GM23338 (cell line): ENCODE measurements at regions not wholly inside any gene's neighbourhood (a gene's known extent, or its start where the extent isn't known, plus 50 kb on each side); places are given as distances from the start of the nearest gene placed in this dataset.
A peak's percentile ranks its signal among the peaks of the same experiment; 100 is the strongest.

Experiments
- ATAC-seq: fragments of 200-7000 bp; cut with Tn5 transposase; 3 replicates; pipeline ENCODE4 v1.9.1; 2020
- DNase-seq: peaks from one replicate; pipeline ENCODE4 v3.0.0-alpha.2; 2015; ENCODE audit warnings: low spot score
- H2AFZ ChIP-seq: fragments of 200-600 bp; sonication (generic); 2 replicates; pipeline ENCODE4 v1.8.0; 2016; ENCODE audit warnings: antibody characterized with exemption, mild to moderate bottlenecking, moderate library complexity
- H3F3A ChIP-seq: fragments of 200-600 bp; sonication (generic); replicated peaks from 2 replicates; pipeline ENCODE4 v1.8.0; 2017; ENCODE audit warnings: antibody characterized with exemption, mixed run types, low read depth
- H3K27ac ChIP-seq: fragments of 200-600 bp; sonication (generic); 2 replicates; pipeline ENCODE4 v1.6.1; 2016; ENCODE audit warnings: low read depth
- H3K27me3 ChIP-seq: fragments of 200-600 bp; sonication (generic); 2 replicates; pipeline ENCODE4 v1.8.0; 2016; ENCODE audit warnings: mild to moderate bottlenecking, mixed run types, moderate library complexity; ENCODE audit not compliant: insufficient read depth
- H3K36me3 ChIP-seq: fragments of 200-600 bp; sonication (generic); 2 replicates; pipeline ENCODE4 v1.8.0; 2016; ENCODE audit warnings: mild to moderate bottlenecking; ENCODE audit not compliant: insufficient read depth
- H3K4me1 ChIP-seq: fragments of 200-600 bp; sonication (generic); 2 replicates; pipeline ENCODE4 v1.8.0; 2016; ENCODE audit warnings: mild to moderate bottlenecking, moderate library complexity; ENCODE audit not compliant: insufficient read depth
- H3K4me2 ChIP-seq: fragments of 200-600 bp; sonication (generic); 2 replicates; pipeline ENCODE4 v1.7.1; 2017; ENCODE audit warnings: mixed run types
- H3K4me3 ChIP-seq: fragments of 200-600 bp; sonication (generic); 2 replicates; pipeline ENCODE4 v1.6.1; 2016; ENCODE audit warnings: mixed run types
- H3K79me2 ChIP-seq: fragments of 200-600 bp; sonication (generic); replicated peaks from 2 replicates; pipeline ENCODE4 v1.8.0; 2017; ENCODE audit warnings: mild to moderate bottlenecking; ENCODE audit not compliant: insufficient read depth
- H3K9me2 ChIP-seq: fragments of 200-600 bp; sonication (generic); 2 replicates; pipeline ENCODE4 v1.8.0; 2017; ENCODE audit not compliant: insufficient read depth
- H4K20me1 ChIP-seq: fragments of 200-600 bp; sonication (generic); replicated peaks from 2 replicates; pipeline ENCODE4 v1.8.0; 2017; ENCODE audit warnings: mild to moderate bottlenecking; ENCODE audit not compliant: insufficient read depth
- H3K27ac Mint-ChIP-seq: 2 replicates; pipeline ENCODE4 v1.8.0; 2020; ENCODE audit warnings: inconsistent platforms, mild to moderate bottlenecking, moderate library complexity, mixed read lengths
- H3K27me3 Mint-ChIP-seq: 3 replicates; pipeline ENCODE4 v1.8.0; 2022; ENCODE audit warnings: low read depth, mild to moderate bottlenecking, moderate library complexity, mixed read lengths, inconsistent platforms; ENCODE audit not compliant: insufficient read depth, poor library complexity
- H3K36me3 Mint-ChIP-seq: 3 replicates; pipeline ENCODE4 v1.8.0; 2021; ENCODE audit warnings: low read depth, mild to moderate bottlenecking, inconsistent platforms, moderate library complexity, mixed read lengths
- H3K4me1 Mint-ChIP-seq: 3 replicates; pipeline ENCODE4 v1.8.0; 2020; ENCODE audit warnings: mild to moderate bottlenecking, inconsistent platforms, mixed read lengths
- H3K4me3 Mint-ChIP-seq: 3 replicates; pipeline ENCODE4 v1.8.0; 2021; ENCODE audit warnings: moderate library complexity, mild to moderate bottlenecking, inconsistent platforms, mixed read lengths
- H3K9me3 Mint-ChIP-seq: 3 replicates; pipeline ENCODE4 v1.8.0; 2020; ENCODE audit warnings: moderate library complexity, mild to moderate bottlenecking, inconsistent platforms, mixed read lengths
- CREB1 ChIP-seq: fragments of 250-450 bp; sonication (Bioruptor Pico); IDR thresholded peaks from 2 replicates; pipeline ENCODE4 v1.5.0; 2020; ENCODE audit warnings: low read depth, mild to moderate bottlenecking, moderate library complexity
- EZH2 ChIP-seq: fragments of 200-600 bp; sonication (generic); IDR thresholded peaks from one replicate; pipeline ENCODE4 v1.8.0; 2017; ENCODE audit warnings: antibody characterized with exemption, mild to moderate bottlenecking, low read depth; ENCODE audit not compliant: unreplicated experiment
- EZH2phosphoT487 ChIP-seq: fragments of 200-600 bp; sonication (generic); IDR thresholded peaks from one replicate; pipeline ENCODE4 v1.8.1; 2018; ENCODE audit warnings: antibody characterized with exemption; ENCODE audit not compliant: unreplicated experiment
- JUNB ChIP-seq: IDR thresholded peaks from one replicate; pipeline ENCODE4 v1.6.1; 2016; ENCODE audit warnings: antibody characterized with exemption; ENCODE audit not compliant: unreplicated experiment
- NANOG ChIP-seq: IDR thresholded peaks from 2 replicates; pipeline ENCODE4 v1.6.1; 2016; ENCODE audit warnings: antibody characterized with exemption, borderline replicate concordance
- POLR2AphosphoS5 ChIP-seq: IDR thresholded peaks from 2 replicates; pipeline ENCODE4 v1.6.1; 2016; ENCODE audit warnings: antibody characterized with exemption, low read depth
- STAT1 ChIP-seq: IDR thresholded peaks from one replicate; pipeline ENCODE4 v1.6.1; 2016; ENCODE audit warnings: antibody characterized with exemption; ENCODE audit not compliant: unreplicated experiment
- ZNF114 ChIP-seq: fragments of 250-450 bp; sonication (Bioruptor Pico); IDR thresholded peaks from 2 replicates; pipeline ENCODE4 v1.5.0; 2020; ENCODE audit warnings: mild to moderate bottlenecking, moderate library complexity
- ZNF331 ChIP-seq: fragments of 250-450 bp; sonication (Bioruptor Pico); IDR thresholded peaks from 2 replicates; pipeline ENCODE4 v1.5.0; 2020; ENCODE audit warnings: low read depth, mild to moderate bottlenecking, moderate library complexity
- TF ChIP-seq, protein P1 (sequence below): IDR thresholded peaks from 2 replicates; pipeline ENCODE4 v1.6.1; 2016; ENCODE audit warnings: antibody characterized with exemption
- TF ChIP-seq, protein P2 (sequence below), 2 experiments: fragments of 200-600 bp in 1 of 2; sonication (generic) in 1 of 2; conservative IDR thresholded peaks; 2 replicates each; pipeline versions ENCODE4 v1.5.1 to v1.6.1; 2016 to 2017; ENCODE audit warnings: antibody characterized with exemption in 2 of 2, low read depth in 2 of 2, mild to moderate bottlenecking in 2 of 2, moderate library complexity in 1 of 2
- TF ChIP-seq, protein P3 (sequence below): fragments of 250-450 bp; sonication (Bioruptor Pico); IDR thresholded peaks from 2 replicates; pipeline ENCODE4 v1.5.0; 2020; ENCODE audit warnings: mild to moderate bottlenecking, moderate library complexity
- TF ChIP-seq, protein P4 (sequence below): IDR thresholded peaks from one replicate; pipeline ENCODE4 v1.6.1; 2018; ENCODE audit warnings: antibody characterized with exemption; ENCODE audit not compliant: unreplicated experiment

DNA sequence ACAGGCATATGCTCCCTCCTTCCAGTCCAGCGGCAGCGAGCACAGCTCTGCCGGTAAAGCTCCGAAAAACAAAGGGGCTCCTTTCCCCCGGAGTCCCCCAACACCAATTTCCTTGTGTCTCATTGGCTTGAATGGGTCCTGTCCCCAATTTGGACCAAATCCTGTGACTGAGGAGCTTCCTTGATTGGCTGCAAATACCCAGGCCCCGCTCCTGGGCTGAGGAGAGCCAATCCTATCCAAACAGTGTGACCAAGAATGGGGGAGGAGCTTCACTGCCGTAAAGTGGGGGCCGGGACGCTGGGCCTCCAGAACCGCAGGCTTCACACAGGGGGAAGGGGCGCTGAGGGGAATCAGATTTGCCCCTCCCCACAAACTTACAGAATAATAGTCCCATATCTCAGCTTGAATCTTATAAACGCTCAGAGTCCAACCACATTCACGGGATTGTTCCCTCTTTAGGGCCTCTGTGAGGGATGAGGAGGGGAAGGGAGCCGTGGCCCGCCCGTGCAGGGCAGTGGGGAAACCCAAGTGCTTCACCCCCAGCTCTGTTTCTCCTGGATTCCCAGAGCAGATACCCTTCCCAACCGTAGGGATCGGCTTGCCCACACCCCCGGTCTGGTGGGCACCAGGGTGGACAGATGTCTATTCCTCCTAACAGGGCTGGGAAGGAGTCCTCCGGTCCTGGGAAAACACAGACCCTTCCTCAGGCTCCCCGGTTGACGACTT lies 141.0 kb upstream of the MLN start:
- Mint-ChIP-seq H3K4me3 (no peak overlapping the region), H3K36me3 (no peaks in the 10 kb centered on the region), H3K27ac (no peak overlapping the region), H3K27me3 (peaks cover 16% of the 10 kb centered on the region), H3K4me1 (peaks cover 15% of the 10 kb centered on the region), H3K9me3 (no peaks in the 10 kb centered on the region)
- Histone ChIP-seq H3K4me1 (no peaks in the 10 kb centered on the region), H2AFZ (peak overlapping the region; percentile 83; the same call in 1 of the 2 replicates), H3K27ac (no peak overlapping the region), H4K20me1 (no peaks in the 10 kb centered on the region; the same call in 1 of the 2 replicates), H3K79me2 (no peaks in the 10 kb centered on the region), H3K27me3 (no peaks in the 10 kb centered on the region), H3K4me2 (no peak overlapping the region), H3K36me3 (no peaks in the 10 kb centered on the region), H3K9me2 (no peaks in the 10 kb centered on the region), H3F3A (no peaks in the 10 kb centered on the region), H3K4me3 (no peak overlapping the region)
- DNase-seq: peak; percentile 35
- peak; percentile 66 for ATAC-seq
- no peak for TF ChIP-seq ZNF114 (CRISPR knock-in tag)
- TF ChIP-seq, protein P1, sequence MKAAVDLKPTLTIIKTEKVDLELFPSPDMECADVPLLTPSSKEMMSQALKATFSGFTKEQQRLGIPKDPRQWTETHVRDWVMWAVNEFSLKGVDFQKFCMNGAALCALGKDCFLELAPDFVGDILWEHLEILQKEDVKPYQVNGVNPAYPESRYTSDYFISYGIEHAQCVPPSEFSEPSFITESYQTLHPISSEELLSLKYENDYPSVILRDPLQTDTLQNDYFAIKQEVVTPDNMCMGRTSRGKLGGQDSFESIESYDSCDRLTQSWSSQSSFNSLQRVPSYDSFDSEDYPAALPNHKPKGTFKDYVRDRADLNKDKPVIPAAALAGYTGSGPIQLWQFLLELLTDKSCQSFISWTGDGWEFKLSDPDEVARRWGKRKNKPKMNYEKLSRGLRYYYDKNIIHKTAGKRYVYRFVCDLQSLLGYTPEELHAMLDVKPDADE: no peak
- TF ChIP-seq JUNB: no peak
- no peak for TF ChIP-seq NANOG
- TF ChIP-seq EZH2: no peak
- TF ChIP-seq, protein P2, sequence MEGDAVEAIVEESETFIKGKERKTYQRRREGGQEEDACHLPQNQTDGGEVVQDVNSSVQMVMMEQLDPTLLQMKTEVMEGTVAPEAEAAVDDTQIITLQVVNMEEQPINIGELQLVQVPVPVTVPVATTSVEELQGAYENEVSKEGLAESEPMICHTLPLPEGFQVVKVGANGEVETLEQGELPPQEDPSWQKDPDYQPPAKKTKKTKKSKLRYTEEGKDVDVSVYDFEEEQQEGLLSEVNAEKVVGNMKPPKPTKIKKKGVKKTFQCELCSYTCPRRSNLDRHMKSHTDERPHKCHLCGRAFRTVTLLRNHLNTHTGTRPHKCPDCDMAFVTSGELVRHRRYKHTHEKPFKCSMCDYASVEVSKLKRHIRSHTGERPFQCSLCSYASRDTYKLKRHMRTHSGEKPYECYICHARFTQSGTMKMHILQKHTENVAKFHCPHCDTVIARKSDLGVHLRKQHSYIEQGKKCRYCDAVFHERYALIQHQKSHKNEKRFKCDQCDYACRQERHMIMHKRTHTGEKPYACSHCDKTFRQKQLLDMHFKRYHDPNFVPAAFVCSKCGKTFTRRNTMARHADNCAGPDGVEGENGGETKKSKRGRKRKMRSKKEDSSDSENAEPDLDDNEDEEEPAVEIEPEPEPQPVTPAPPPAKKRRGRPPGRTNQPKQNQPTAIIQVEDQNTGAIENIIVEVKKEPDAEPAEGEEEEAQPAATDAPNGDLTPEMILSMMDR (conservative IDR thresholded peaks at IDR 0.05; ENCODE audit: low read depth in 2 of 2): no peak
- TF ChIP-seq ZNF331: no peak
- TF ChIP-seq EZH2phosphoT487: no peak
- TF ChIP-seq, protein P3, sequence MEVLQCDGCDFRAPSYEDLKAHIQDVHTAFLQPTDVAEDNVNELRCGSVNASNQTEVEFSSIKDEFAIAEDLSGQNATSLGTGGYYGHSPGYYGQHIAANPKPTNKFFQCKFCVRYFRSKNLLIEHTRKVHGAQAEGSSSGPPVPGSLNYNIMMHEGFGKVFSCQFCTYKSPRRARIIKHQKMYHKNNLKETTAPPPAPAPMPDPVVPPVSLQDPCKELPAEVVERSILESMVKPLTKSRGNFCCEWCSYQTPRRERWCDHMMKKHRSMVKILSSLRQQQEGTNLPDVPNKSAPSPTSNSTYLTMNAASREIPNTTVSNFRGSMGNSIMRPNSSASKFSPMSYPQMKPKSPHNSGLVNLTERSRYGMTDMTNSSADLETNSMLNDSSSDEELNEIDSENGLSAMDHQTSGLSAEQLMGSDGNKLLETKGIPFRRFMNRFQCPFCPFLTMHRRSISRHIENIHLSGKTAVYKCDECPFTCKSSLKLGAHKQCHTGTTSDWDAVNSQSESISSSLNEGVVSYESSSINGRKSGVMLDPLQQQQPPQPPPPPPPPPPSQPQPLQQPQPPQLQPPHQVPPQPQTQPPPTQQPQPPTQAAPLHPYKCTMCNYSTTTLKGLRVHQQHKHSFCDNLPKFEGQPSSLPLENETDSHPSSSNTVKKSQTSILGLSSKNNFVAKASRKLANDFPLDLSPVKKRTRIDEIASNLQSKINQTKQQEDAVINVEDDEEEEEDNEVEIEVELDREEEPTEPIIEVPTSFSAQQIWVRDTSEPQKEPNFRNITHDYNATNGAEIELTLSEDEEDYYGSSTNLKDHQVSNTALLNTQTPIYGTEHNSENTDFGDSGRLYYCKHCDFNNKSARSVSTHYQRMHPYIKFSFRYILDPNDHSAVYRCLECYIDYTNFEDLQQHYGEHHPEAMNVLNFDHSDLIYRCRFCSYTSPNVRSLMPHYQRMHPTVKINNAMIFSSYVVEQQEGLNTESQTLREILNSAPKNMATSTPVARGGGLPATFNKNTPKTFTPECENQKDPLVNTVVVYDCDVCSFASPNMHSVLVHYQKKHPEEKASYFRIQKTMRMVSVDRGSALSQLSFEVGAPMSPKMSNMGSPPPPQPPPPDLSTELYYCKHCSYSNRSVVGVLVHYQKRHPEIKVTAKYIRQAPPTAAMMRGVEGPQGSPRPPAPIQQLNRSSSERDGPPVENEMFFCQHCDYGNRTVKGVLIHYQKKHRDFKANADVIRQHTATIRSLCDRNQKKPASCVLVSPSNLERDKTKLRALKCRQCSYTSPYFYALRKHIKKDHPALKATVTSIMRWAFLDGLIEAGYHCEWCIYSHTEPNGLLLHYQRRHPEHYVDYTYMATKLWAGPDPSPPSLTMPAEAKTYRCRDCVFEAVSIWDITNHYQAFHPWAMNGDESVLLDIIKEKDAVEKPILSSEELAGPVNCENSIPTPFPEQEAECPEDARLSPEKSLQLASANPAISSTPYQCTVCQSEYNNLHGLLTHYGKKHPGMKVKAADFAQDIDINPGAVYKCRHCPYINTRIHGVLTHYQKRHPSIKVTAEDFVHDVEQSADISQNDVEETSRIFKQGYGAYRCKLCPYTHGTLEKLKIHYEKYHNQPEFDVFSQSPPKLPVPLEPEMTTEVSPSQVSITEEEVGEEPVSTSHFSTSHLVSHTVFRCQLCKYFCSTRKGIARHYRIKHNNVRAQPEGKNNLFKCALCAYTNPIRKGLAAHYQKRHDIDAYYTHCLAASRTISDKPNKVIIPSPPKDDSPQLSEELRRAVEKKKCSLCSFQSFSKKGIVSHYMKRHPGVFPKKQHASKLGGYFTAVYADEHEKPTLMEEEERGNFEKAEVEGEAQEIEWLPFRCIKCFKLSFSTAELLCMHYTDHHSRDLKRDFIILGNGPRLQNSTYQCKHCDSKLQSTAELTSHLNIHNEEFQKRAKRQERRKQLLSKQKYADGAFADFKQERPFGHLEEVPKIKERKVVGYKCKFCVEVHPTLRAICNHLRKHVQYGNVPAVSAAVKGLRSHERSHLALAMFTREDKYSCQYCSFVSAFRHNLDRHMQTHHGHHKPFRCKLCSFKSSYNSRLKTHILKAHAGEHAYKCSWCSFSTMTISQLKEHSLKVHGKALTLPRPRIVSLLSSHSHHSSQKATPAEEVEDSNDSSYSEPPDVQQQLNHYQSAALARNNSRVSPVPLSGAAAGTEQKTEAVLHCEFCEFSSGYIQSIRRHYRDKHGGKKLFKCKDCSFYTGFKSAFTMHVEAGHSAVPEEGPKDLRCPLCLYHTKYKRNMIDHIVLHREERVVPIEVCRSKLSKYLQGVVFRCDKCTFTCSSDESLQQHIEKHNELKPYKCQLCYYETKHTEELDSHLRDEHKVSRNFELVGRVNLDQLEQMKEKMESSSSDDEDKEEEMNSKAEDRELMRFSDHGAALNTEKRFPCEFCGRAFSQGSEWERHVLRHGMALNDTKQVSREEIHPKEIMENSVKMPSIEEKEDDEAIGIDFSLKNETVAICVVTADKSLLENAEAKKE (CRISPR knock-in tag): no peak
- no peak for TF ChIP-seq CREB1 (CRISPR knock-in tag)
- TF ChIP-seq STAT1: no peak
- TF ChIP-seq POLR2AphosphoS5: no peak
- TF ChIP-seq, protein P4, sequence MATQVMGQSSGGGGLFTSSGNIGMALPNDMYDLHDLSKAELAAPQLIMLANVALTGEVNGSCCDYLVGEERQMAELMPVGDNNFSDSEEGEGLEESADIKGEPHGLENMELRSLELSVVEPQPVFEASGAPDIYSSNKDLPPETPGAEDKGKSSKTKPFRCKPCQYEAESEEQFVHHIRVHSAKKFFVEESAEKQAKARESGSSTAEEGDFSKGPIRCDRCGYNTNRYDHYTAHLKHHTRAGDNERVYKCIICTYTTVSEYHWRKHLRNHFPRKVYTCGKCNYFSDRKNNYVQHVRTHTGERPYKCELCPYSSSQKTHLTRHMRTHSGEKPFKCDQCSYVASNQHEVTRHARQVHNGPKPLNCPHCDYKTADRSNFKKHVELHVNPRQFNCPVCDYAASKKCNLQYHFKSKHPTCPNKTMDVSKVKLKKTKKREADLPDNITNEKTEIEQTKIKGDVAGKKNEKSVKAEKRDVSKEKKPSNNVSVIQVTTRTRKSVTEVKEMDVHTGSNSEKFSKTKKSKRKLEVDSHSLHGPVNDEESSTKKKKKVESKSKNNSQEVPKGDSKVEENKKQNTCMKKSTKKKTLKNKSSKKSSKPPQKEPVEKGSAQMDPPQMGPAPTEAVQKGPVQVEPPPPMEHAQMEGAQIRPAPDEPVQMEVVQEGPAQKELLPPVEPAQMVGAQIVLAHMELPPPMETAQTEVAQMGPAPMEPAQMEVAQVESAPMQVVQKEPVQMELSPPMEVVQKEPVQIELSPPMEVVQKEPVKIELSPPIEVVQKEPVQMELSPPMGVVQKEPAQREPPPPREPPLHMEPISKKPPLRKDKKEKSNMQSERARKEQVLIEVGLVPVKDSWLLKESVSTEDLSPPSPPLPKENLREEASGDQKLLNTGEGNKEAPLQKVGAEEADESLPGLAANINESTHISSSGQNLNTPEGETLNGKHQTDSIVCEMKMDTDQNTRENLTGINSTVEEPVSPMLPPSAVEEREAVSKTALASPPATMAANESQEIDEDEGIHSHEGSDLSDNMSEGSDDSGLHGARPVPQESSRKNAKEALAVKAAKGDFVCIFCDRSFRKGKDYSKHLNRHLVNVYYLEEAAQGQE: no peak
